NT2/D1 (cell line): ENCODE measurements at regions not wholly inside any gene's neighbourhood (a gene's known extent, or its start where the extent isn't known, plus 50 kb on each side); places are given as distances from the start of the nearest gene placed in this dataset.

ENCODE experiments used
- SUZ12 ChIP-seq: IDR thresholded peaks from 2 replicates; pipeline ENCODE4 v1.6.1; 2011; ENCODE audit not compliant: insufficient read length, insufficient read depth; ENCODE audit errors: extremely low read depth
- ZNF274 ChIP-seq: IDR thresholded peaks from 2 replicates; pipeline ENCODE4 v1.6.1; 2011; ENCODE audit warnings: mild to moderate bottlenecking, low read depth, low read length

GRCh38 chr20:51184289-51184688, 161.4 kb upstream of the KCNG1 start:
- TF ChIP-seq ZNF274 (no peak), SUZ12 (no peak)
